Adrenal gland (tissue), 9 donors: ENCODE measurements at regions not wholly inside any gene's neighbourhood (a gene's known extent, or its start where the extent isn't known, plus 50 kb on each side); places are given as distances from the start of the nearest gene placed in this dataset.

Experiments used
- DNase-seq, 7 donors: peaks; one replicate each; pipeline ENCODE4 v3.0.0-alpha.2; 2019 to 2020
- H3K27ac ChIP-seq, 5 donors: fragments of 200-600 bp; sonication (generic) in 4 of 5; 1 replicate in 3 of 5; 2 replicates in 2 of 5; pipeline versions ENCODE4 v1.5.1 to v1.8.0; 2016 to 2020; ENCODE audit warnings: mild to moderate bottlenecking in 1 of 5
- H3K27me3 ChIP-seq: fragments of 200-600 bp; 2 replicates; pipeline ENCODE4 v1.8.0; 2021
- H3K36me3 ChIP-seq, 2 donors: fragments of 200-600 bp; replicated peaks in 1 of 2; 1 replicate in 1 of 2; 2 replicates in 1 of 2; pipeline versions ENCODE4 v1.5.1 to v1.8.0; 2018 to 2022
- H3K4me1 ChIP-seq, 2 donors: fragments of 200-600 bp; replicated peaks in 1 of 2; 1 replicate in 1 of 2; 2 replicates in 1 of 2; pipeline versions ENCODE4 v1.5.1 to v1.8.0; 2018 to 2021
- H3K4me3 ChIP-seq, 4 donors: fragments of 200-600 bp; sonication (generic) in 3 of 4; one replicate each; pipeline ENCODE4 v1.5.1; 2016 to 2018
- H3K9me3 ChIP-seq, 3 donors: fragments of 200-600 bp; sonication (generic) in 1 of 3; replicated peaks in 1 of 3; 1 replicate in 2 of 3; 2 replicates in 1 of 3; pipeline versions ENCODE4 v1.5.1 to v1.8.0; 2016 to 2021
- CTCF ChIP-seq, 6 experiments: fragments of 450-650 bp in 4 of 6; fragments of 200-600 bp in 2 of 6; sonication (generic) in 1 of 6; IDR thresholded peaks; 1 replicate in 5 of 6; 2 replicates in 1 of 6; pipeline versions ENCODE4 v1.5.1 to v1.8.0; 2016 to 2021; ENCODE audit warnings: antibody characterized with exemption in 6 of 6, mild to moderate bottlenecking in 2 of 6, moderate library complexity in 1 of 6
- POLR2A ChIP-seq, 2 donors: fragments of 450-650 bp; IDR thresholded peaks; one replicate each; pipeline ENCODE4 v1.6.1; 2017; ENCODE audit warnings: antibody characterized with exemption in 2 of 2, mild to moderate bottlenecking in 2 of 2, moderate library complexity in 1 of 2
- WGBS, 4 donors: extraction: QIAGEN DNeasy Blood & Tissue Kit in 2 of 4; methylation state at CpG; one replicate each; pipeline versions ENCODE4 v1.1.5 to v1.1.7; 2013 to 2017; 5-methylcytosine and 5-hydroxymethylcytosine counted together
- intact Hi-C, 2 donors: fragments of 100-400 bp; cut with DNase I; formaldehyde crosslinking; loops; one replicate each; pipeline versions ENCODE4 v1.14.1 to v1.15.0; 2022 to 2023
- donor health status: healthy with polysubstance abuse.
- donor health status: Bipolar disorder and iron deficiency.
- donor health status: DM: yes; HTN: yes; CAD: no.
- donor health status: DM: no; HTN: no; CAD: no.
- donor health status: DM: no; HTN: no; CAD: no.

- intact Hi-C loops: no loop called here
Observed at GRCh38 chr11:92653454-92653853, 316.0 kb upstream of the MTNR1B start.

GRCh38 chr11:92656783-92657182, 312.7 kb upstream of the MTNR1B start:
- Histone ChIP-seq H3K27ac (no peak overlapping the region), H3K9me3 (no peaks in the 10 kb centered on the region), H3K4me3 (no peak overlapping the region), H3K4me1 (no peaks in the 10 kb centered on the region), H3K36me3 (no peaks in the 10 kb centered on the region), H3K27me3 (no peaks in the 10 kb centered on the region)
- no peak for DNase-seq
- TF ChIP-seq POLR2A (IDR thresholded peaks at IDR 0.05) (no peak), CTCF (IDR thresholded peaks at IDR 0.05) (no peak)
- intact Hi-C loops: no loop called here
- 41 to 71% (median 53%) methylated on average over 2 of the region's 2 CpGs for WGBS, 4 donors

More at GRCh38 chr11:92653454-92653853, 316.0 kb upstream of the MTNR1B start:
- Histone ChIP-seq H3K27me3 (no peaks in the 10 kb centered on the region), H3K4me1 (no peaks in the 10 kb centered on the region), H3K36me3 (no peaks in the 10 kb centered on the region), H3K9me3 (no peaks in the 10 kb centered on the region), H3K4me3 (no peak overlapping the region), H3K27ac (no peak overlapping the region)
- DNase-seq: no peak
- TF ChIP-seq POLR2A (IDR thresholded peaks at IDR 0.05): no peak
- no peak for TF ChIP-seq CTCF (IDR thresholded peaks at IDR 0.05)

- Histone ChIP-seq H3K36me3 (no peaks in the 10 kb centered on the region), H3K9me3 (no peaks in the 10 kb centered on the region), H3K4me1 (no peaks in the 10 kb centered on the region), H3K27ac (no peak overlapping the region), H3K27me3 (no peaks in the 10 kb centered on the region), H3K4me3 (no peak overlapping the region)
- intact Hi-C loops: no loop called here
- WGBS, 4 donors: 44 to 64% (median 61%) methylated on average over 2 of the region's 2 CpGs
- TF ChIP-seq CTCF (IDR thresholded peaks at IDR 0.05) (no peak), POLR2A (IDR thresholded peaks at IDR 0.05) (no peak)
- no peak for DNase-seq
Observed at GRCh38 chr11:92657226-92657625, 312.2 kb upstream of the MTNR1B start.

- Histone ChIP-seq H3K4me1 (no peaks in the 10 kb centered on the region), H3K4me3 (no peak overlapping the region), H3K27ac (no peak overlapping the region), H3K36me3 (no peaks in the 10 kb centered on the region), H3K27me3 (no peaks in the 10 kb centered on the region), H3K9me3 (no peaks in the 10 kb centered on the region)
- WGBS, 4 donors: 84 to 92% (median 86%) methylated on average over 2 of the region's 2 CpGs
- no peak for DNase-seq
- TF ChIP-seq CTCF (IDR thresholded peaks at IDR 0.05) (no peak), POLR2A (IDR thresholded peaks at IDR 0.05) (no peak)
- intact Hi-C loops: no loop called here
Observed at GRCh38 chr11:92658733-92659132, 310.7 kb upstream of the MTNR1B start.
